ENCODE measurements at regions not wholly inside any gene's neighbourhood (a gene's known extent, or its start where the extent isn't known, plus 50 kb on each side); places are given as distances from the start of the nearest gene placed in this dataset.
"Not testable (repeated sequence)": the region's sequence is repeated elsewhere in the genome, so short reads cannot be mapped to it uniquely, and the experiment has no call there.

- Histone ChIP-seq H3K9ac (ENCODE audit: low read length) (no peak overlapping the region), H3K4me1 (ENCODE audit: control insufficient read depth, insufficient read depth, low read length) (no peaks in the 10 kb centered on the region), H3K4me3 (ENCODE audit: low read length) (no peak overlapping the region), H3K36me3 (ENCODE audit: control insufficient read depth, insufficient read depth, low read length) (no peaks in the 10 kb centered on the region), H3K27me3 (ENCODE audit: control insufficient read depth, insufficient read depth, low read length) (no peaks in the 10 kb centered on the region), H3K27ac (ENCODE audit: low read depth, low read length) (no peak overlapping the region)
Observed at GRCh38 chr12:75764091-75764841, 252.9 kb upstream of the KRR1 start.

DNA sequence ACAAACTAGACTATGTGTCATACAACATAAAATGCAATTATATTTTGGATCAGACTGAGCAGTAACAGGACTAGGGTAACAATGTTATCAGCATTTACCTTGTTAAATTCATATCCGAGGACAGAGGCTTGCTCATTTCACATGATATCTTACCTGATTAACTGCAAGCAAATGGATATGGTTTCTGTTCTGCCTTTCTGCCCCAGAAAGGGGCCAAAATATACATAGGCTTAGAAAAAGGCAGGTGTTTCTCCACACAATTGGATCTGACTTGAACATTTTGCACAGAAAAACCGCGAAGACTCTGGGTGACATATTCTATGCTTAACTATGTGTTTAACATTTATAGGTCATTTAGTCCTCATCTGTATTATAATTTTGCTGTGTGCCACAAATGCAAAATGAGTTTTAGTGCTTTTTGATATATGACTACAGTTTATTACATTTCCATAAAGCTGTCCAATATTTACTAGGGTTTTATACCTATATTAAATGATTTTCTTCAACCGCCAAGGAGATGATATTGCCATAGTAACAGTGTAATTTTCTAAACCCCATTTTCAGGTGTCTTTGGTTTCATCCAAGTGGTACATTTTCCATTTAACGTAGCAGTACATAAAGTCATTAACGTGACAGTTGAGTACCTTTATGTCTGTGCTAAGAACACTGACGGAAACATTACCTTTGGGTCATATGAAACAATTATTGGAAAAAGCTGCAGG lies 249.3 kb upstream of the KRR1 start:
- H3K27me3 ChIP-seq (ENCODE audit: control insufficient read depth, insufficient read depth, low read length): no peaks in the 10 kb centered on the region
- H3K9ac ChIP-seq (ENCODE audit: low read length): no peak overlapping the region
- no peaks in the 10 kb centered on the region for H3K36me3 ChIP-seq (ENCODE audit: control insufficient read depth, insufficient read depth, low read length)
- no peak overlapping the region for H3K27ac ChIP-seq (ENCODE audit: low read depth, low read length)
- H3K4me1 ChIP-seq (ENCODE audit: control insufficient read depth, insufficient read depth, low read length): no peaks in the 10 kb centered on the region
- H3K4me3 ChIP-seq (ENCODE audit: low read length): no peak overlapping the region

- no peak overlapping the region for H3K9ac ChIP-seq (ENCODE audit: low read length)
- no peaks in the 10 kb centered on the region for H3K27me3 ChIP-seq (ENCODE audit: control insufficient read depth, insufficient read depth, low read length)
- H3K27ac ChIP-seq (ENCODE audit: low read depth, low read length): no peak overlapping the region
- H3K4me3 ChIP-seq (ENCODE audit: low read length): no peak overlapping the region
- H3K4me1 ChIP-seq (ENCODE audit: control insufficient read depth, insufficient read depth, low read length): no peaks in the 10 kb centered on the region
- H3K36me3 ChIP-seq (ENCODE audit: control insufficient read depth, insufficient read depth, low read length): no peaks in the 10 kb centered on the region
Observed at GRCh38 chr12:75759842-75760572, 248.6 kb upstream of the KRR1 start.

- Histone ChIP-seq H3K4me3 (ENCODE audit: low read length) (no peak overlapping the region), H3K4me1 (ENCODE audit: control insufficient read depth, insufficient read depth, low read length) (no peaks in the 10 kb centered on the region), H3K27me3 (ENCODE audit: control insufficient read depth, insufficient read depth, low read length) (no peaks in the 10 kb centered on the region), H3K27ac (ENCODE audit: low read depth, low read length) (no peak overlapping the region), H3K36me3 (ENCODE audit: control insufficient read depth, insufficient read depth, low read length) (no peaks in the 10 kb centered on the region), H3K9ac (ENCODE audit: low read length) (no peak overlapping the region)
Observed at GRCh38 chr12:75759196-75759595, 247.8 kb upstream of the KRR1 start.

DNA sequence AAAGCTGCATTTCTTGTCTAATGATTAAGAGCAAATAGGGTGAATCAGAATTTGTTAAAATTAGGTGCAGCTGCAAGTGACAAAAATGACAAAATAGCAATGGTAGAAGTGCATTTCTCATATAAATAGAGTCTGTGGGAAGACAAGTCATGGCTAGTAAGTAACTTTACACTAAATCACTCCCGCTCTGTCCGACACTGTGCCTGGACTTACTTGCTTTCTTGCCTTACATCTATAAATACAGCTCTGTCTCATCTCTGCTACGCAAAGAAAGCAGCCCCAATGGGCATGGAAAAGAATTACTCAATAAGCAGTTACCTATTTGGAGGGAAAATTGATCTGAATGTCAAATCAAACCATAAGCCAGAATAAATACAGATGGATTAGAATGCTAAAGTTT lies 245.4 kb upstream of the KRR1 start:
- Histone ChIP-seq H3K9ac (ENCODE audit: low read length) (no peak overlapping the region), H3K4me3 (ENCODE audit: low read length) (no peak overlapping the region), H3K36me3 (ENCODE audit: control insufficient read depth, insufficient read depth, low read length) (no peaks in the 10 kb centered on the region)

GRCh38 chr12:75756111-75756510 lies 244.7 kb upstream of the KRR1 start:
- Histone ChIP-seq H3K36me3 (ENCODE audit: control insufficient read depth, insufficient read depth, low read length) (no peaks in the 10 kb centered on the region), H3K9ac (ENCODE audit: low read length) (no peak overlapping the region)

More for the DNA sequence above, 245.4 kb upstream of the KRR1 start:
- H3K27ac ChIP-seq (ENCODE audit: low read depth, low read length): no peak overlapping the region
- H3K4me1 ChIP-seq (ENCODE audit: control insufficient read depth, insufficient read depth, low read length): no peaks in the 10 kb centered on the region
- H3K27me3 ChIP-seq (ENCODE audit: control insufficient read depth, insufficient read depth, low read length): no peaks in the 10 kb centered on the region

DNA sequence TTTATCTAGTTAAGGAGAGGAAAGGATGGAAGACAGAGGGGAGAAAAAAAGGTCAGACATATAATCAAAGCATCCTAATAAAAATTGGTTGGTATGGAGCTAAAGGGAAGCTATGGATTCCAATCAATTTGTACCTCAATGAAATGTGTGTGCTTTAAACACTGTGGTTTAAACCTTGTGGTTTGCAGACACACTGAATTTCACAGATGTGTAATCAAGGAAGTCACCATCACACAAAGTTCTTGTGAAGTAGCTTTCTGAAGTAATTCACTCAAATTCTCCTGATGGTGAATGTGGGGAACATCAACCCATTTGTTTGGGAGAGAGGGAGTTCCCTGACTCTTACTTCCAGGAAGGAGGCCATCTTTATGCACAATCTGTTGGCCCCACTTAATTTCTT lies 243.3 kb upstream of the KRR1 start:
- Histone ChIP-seq H3K9ac (ENCODE audit: low read length) (no peak overlapping the region), H3K4me1 (ENCODE audit: control insufficient read depth, insufficient read depth, low read length) (no peaks in the 10 kb centered on the region), H3K36me3 (ENCODE audit: control insufficient read depth, insufficient read depth, low read length) (no peaks in the 10 kb centered on the region), H3K27ac (ENCODE audit: low read depth, low read length) (no peak overlapping the region), H3K27me3 (ENCODE audit: control insufficient read depth, insufficient read depth, low read length) (no peaks in the 10 kb centered on the region), H3K4me3 (ENCODE audit: low read length) (no peak overlapping the region)

More at GRCh38 chr12:75756111-75756510, 244.7 kb upstream of the KRR1 start:
- H3K4me1 ChIP-seq (ENCODE audit: control insufficient read depth, insufficient read depth, low read length): no peaks in the 10 kb centered on the region
- no peak overlapping the region for H3K4me3 ChIP-seq (ENCODE audit: low read length)
- no peak overlapping the region for H3K27ac ChIP-seq (ENCODE audit: low read depth, low read length)
- no peaks in the 10 kb centered on the region for H3K27me3 ChIP-seq (ENCODE audit: control insufficient read depth, insufficient read depth, low read length)

DNA sequence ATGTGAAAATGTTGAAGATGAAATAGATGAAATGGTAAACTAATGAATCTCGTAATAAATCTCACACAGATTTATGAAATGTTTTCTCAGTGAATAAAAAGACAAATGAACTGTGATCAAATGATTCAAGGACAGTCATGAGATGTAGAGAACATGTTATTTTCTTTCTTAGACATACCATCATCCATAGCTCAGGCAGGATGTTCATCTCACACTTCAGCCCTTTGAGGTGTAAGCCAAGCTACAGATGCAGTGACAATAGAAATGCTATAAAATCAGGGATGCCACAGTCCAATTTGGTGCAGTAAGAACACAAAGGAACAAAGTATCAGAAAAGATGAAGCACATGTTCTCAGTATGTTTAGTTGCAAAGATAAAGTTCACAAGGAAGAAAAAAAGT lies 242.7 kb upstream of the KRR1 start:
- no peaks in the 10 kb centered on the region for H3K27me3 ChIP-seq (ENCODE audit: control insufficient read depth, insufficient read depth, low read length)
- H3K36me3 ChIP-seq (ENCODE audit: control insufficient read depth, insufficient read depth, low read length): no peaks in the 10 kb centered on the region
- H3K4me3 ChIP-seq (ENCODE audit: low read length): no peak overlapping the region
- H3K9ac ChIP-seq (ENCODE audit: low read length): no peak overlapping the region
- H3K27ac ChIP-seq (ENCODE audit: low read depth, low read length): no peak overlapping the region
- no peaks in the 10 kb centered on the region for H3K4me1 ChIP-seq (ENCODE audit: control insufficient read depth, insufficient read depth, low read length)

DNA sequence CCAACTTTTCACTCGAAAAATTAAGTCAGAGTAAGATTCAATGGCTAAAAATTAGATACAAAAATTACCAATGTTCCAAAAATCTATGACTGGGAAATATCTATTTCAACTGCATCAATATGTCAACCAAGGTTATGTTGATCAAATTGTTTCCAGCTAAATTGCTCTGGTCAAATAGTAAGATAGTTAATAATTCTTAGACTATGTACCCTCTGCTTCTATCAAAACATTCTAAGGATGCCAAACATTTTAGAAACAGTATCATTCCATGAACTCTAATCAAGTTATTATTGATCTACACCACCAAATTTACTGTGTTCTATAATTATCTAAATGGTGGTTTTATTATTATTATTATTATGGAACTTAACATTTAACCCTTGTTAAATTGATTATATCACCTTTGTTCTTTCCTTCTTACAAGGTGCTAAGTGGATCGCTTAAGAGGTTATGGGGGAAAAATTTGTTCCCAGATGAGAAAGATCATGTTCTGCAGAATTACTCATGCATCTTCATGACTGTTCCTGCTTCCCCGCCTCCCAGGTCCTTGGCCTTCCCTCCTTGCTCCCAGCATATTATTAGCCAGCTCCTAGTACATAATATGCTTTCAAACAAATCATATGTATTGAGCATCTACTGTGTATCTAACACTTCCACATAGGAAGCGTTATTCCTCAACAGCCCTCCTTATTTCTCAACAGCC lies 240.5 kb upstream of the KRR1 start:
- Histone ChIP-seq H3K27ac (ENCODE audit: low read depth, low read length) (no peak overlapping the region), H3K9ac (ENCODE audit: low read length) (no peak overlapping the region), H3K27me3 (ENCODE audit: control insufficient read depth, insufficient read depth, low read length) (no peaks in the 10 kb centered on the region), H3K4me1 (ENCODE audit: control insufficient read depth, insufficient read depth, low read length) (peaks cover 2% of the 10 kb centered on the region), H3K36me3 (ENCODE audit: control insufficient read depth, insufficient read depth, low read length) (no peaks in the 10 kb centered on the region), H3K4me3 (ENCODE audit: low read length) (no peak overlapping the region)

DNA sequence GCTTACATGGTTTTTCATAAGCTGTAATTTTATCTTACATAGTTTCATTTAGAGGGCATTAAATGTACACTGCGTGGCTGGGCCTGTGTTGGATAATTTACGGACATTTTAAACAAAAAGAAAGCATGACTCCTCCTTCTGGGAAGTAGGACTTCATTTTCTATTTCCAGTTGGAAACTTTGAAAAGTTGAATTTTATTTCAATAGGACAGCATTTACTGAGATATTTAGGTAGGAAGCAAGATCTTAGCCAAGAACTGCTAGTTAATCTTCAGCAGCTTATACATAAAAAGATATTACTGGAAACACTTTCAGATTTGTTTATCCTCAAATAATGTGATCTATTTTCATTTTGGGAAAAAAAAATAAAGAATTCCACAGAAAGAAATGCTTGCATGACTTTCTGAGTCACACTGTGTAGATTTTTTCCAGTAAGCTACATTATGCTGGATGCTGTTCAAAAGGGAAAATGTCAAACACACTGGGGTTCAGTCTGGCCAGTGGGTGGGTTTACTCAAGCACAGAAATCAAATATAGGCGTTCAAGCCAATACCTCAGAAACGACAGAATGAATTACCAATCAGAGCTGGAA lies 239.4 kb upstream of the KRR1 start:
- Histone ChIP-seq H3K36me3 (ENCODE audit: control insufficient read depth, insufficient read depth, low read length) (no peaks in the 10 kb centered on the region), H3K27me3 (ENCODE audit: control insufficient read depth, insufficient read depth, low read length) (no peaks in the 10 kb centered on the region), H3K4me1 (ENCODE audit: control insufficient read depth, insufficient read depth, low read length) (peaks cover 2% of the 10 kb centered on the region), H3K27ac (ENCODE audit: low read depth, low read length) (no peak overlapping the region), H3K4me3 (ENCODE audit: low read length) (no peak overlapping the region), H3K9ac (ENCODE audit: low read length) (no peak overlapping the region)

DNA sequence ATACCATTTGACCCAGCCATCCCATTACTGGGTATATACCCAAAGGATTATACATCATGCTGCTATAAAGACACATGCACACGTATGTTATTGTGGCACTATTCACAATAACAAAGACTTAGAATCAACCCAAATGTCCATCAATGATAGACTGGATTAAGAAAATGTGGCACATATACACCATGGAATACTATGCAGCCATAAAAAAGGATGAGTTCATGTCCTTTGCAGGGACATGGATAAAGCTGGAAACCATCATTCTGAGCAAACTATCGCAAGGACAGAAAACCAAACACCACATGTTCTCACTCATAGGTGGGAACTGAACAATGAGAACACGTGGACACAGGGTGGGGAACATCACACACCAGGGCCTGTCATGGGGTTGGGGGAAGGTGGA lies 237.6 kb upstream of the KRR1 start:
- not testable (repeated sequence) for H3K36me3 ChIP-seq (ENCODE audit: control insufficient read depth, insufficient read depth, low read length); H3K9ac ChIP-seq (ENCODE audit: low read length)

DNA sequence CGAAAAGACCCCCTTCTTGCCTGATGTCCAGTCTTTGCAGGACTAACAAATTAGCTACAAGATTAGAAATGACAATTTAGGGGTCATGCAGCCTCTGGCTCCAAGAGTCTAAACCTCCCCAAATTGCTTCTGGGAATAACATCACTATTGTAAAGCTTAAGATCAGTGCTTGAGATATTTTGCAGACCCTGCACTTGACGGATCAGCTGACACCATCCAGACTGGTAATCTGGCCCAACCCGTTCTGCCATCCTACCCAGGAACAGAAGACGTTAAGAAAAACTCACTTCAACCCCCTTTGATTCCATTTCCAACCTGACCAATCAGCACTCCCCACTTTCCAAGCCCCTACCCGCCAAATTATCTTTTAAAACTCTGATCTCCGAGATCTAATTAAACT lies 236.7 kb upstream of the KRR1 start:
- no peaks in the 10 kb centered on the region for H3K27me3 ChIP-seq (ENCODE audit: control insufficient read depth, insufficient read depth, low read length)
- H3K4me1 ChIP-seq (ENCODE audit: control insufficient read depth, insufficient read depth, low read length): peaks cover 2% of the 10 kb centered on the region
- H3K36me3 ChIP-seq (ENCODE audit: control insufficient read depth, insufficient read depth, low read length): no peaks in the 10 kb centered on the region
- H3K27ac ChIP-seq (ENCODE audit: low read depth, low read length): no peak overlapping the region
- no peak overlapping the region for H3K4me3 ChIP-seq (ENCODE audit: low read length)
- no peak overlapping the region for H3K9ac ChIP-seq (ENCODE audit: low read length)

More for the DNA sequence above, 237.6 kb upstream of the KRR1 start:
- H3K27me3 ChIP-seq (ENCODE audit: control insufficient read depth, insufficient read depth, low read length); H3K4me1 ChIP-seq (ENCODE audit: control insufficient read depth, insufficient read depth, low read length); H3K4me3 ChIP-seq (ENCODE audit: low read length); H3K27ac ChIP-seq (ENCODE audit: low read depth, low read length): not testable (repeated sequence)

Measured in rectal smooth muscle tissue (tissue), 1 donor.